ENCODE measurements at regions not wholly inside any gene's neighbourhood (a gene's known extent, or its start where the extent isn't known, plus 50 kb on each side); places are given as distances from the start of the nearest gene placed in this dataset.
"Not testable (repeated sequence)": the region's sequence is repeated elsewhere in the genome, so short reads cannot be mapped to it uniquely, and the experiment has no call there.

- no peak for DNase-seq (ENCODE audit: low spot score)
These were observed 117.7 kb upstream of the CCDC90B start for GRCh38 chr11:83403691-83404389.

- DNase-seq (ENCODE audit: low spot score), result no peak
These were observed 115.5 kb upstream of the CCDC90B start for GRCh38 chr11:83401506-83402225.

- DNase-seq (ENCODE audit: low spot score), result no peak
These were observed 108.2 kb upstream of the CCDC90B start for GRCh38 chr11:83394331-83394730.

- no peak for DNase-seq (ENCODE audit: low spot score)
These were observed 106.4 kb upstream of the CCDC90B start for GRCh38 chr11:83392556-83392955.

GRCh38 chr11:83389975-83390374 is 103.8 kb upstream of the CCDC90B start:
- DNase-seq (ENCODE audit: low spot score), result no peak

- not testable (repeated sequence) for DNase-seq (ENCODE audit: low spot score)
These were observed 97.7 kb upstream of the CCDC90B start for GRCh38 chr11:83383838-83384237.

GRCh38 chr11:83374311-83374710 is 88.1 kb upstream of the CCDC90B start:
- no peak for DNase-seq (ENCODE audit: low spot score)

- DNase-seq (ENCODE audit: low spot score), result no peak
These were observed 85.3 kb upstream of the CCDC90B start for GRCh38 chr11:83371489-83371888.

GRCh38 chr11:83367745-83368144 is 81.6 kb upstream of the CCDC90B start:
- DNase-seq (ENCODE audit: low spot score), result no peak

GRCh38 chr11:83364500-83365045 is 78.4 kb upstream of the CCDC90B start:
- peak; percentile 54 for DNase-seq (ENCODE audit: low spot score)

GRCh38 chr11:83363312-83363711 is 77.1 kb upstream of the CCDC90B start:
- DNase-seq (ENCODE audit: low spot score), result no peak

- no peak for DNase-seq (ENCODE audit: low spot score)
These were observed 75.7 kb upstream of the CCDC90B start for GRCh38 chr11:83361831-83362230.

- no peak for DNase-seq (ENCODE audit: low spot score)
These were observed 69.2 kb upstream of the CCDC90B start for GRCh38 chr11:83355391-83355790.

GRCh38 chr11:83350187-83350586 is 64.0 kb upstream of the CCDC90B start:
- DNase-seq (ENCODE audit: low spot score), result no peak

- no peak for DNase-seq (ENCODE audit: low spot score)
These were observed 63.1 kb upstream of the CCDC90B start for GRCh38 chr11:83349296-83349695.

GRCh38 chr11:83346706-83347105 is 60.5 kb upstream of the CCDC90B start:
- DNase-seq (ENCODE audit: low spot score), result not testable (repeated sequence)

- DNase-seq (ENCODE audit: low spot score), result peak; percentile 62
These were observed 58.4 kb upstream of the CCDC90B start for GRCh38 chr11:83344521-83344920.

- no peak for DNase-seq (ENCODE audit: low spot score)
These were observed 50.8 kb upstream of the CCDC90B start for GRCh38 chr11:83336993-83337392.
